HFFc6 (cell line): ENCODE measurements at regions not wholly inside any gene's neighbourhood (a gene's known extent, or its start where the extent isn't known, plus 50 kb on each side); places are given as distances from the start of the nearest gene placed in this dataset.

Experiments used
- DNase-seq: peaks from one replicate; pipeline ENCODE4 v3.0.0-alpha.2; 2018
- H3K27ac Mint-ChIP-seq: 2 replicates; pipeline ENCODE4 v1.8.0; 2020; ENCODE audit warnings: mild to moderate bottlenecking, mixed read lengths
- H3K27me3 Mint-ChIP-seq: 2 replicates; pipeline ENCODE4 v1.8.0; 2021; ENCODE audit warnings: mild to moderate bottlenecking, moderate library complexity, mixed read lengths; ENCODE audit not compliant: insufficient read depth
- H3K36me3 Mint-ChIP-seq: 2 replicates; pipeline ENCODE4 v1.8.0; 2021; ENCODE audit warnings: low read depth, mixed read lengths
- H3K4me1 Mint-ChIP-seq: 2 replicates; pipeline ENCODE4 v1.8.0; 2020; ENCODE audit warnings: low read depth, mixed read lengths
- H3K4me3 Mint-ChIP-seq: 2 replicates; pipeline ENCODE4 v1.8.0; 2020; ENCODE audit warnings: mild to moderate bottlenecking, moderate library complexity, mixed read lengths
- H3K9me3 Mint-ChIP-seq: 2 replicates; pipeline ENCODE4 v1.8.0; 2020; ENCODE audit warnings: mild to moderate bottlenecking, mixed read lengths
- CTCF ChIP-seq: fragments of 200-600 bp; sonication (generic); IDR thresholded peaks from 2 replicates; pipeline ENCODE4 v1.5.0; 2021; ENCODE audit warnings: antibody characterized with exemption, mild to moderate bottlenecking

GRCh38 chr17:72403713-72404209 lies 282.9 kb downstream of the SOX9 start:
- H3K9me3 Mint-ChIP-seq, result no peaks in the 10 kb centered on the region
- H3K36me3 Mint-ChIP-seq, result no peaks in the 10 kb centered on the region; the same call in 1 of the 2 replicates
- no peak for DNase-seq
- no peak for TF ChIP-seq CTCF
- peaks cover 65% of the 10 kb centered on the region for H3K4me1 Mint-ChIP-seq
- H3K27ac Mint-ChIP-seq, result peak overlapping the region; percentile 31
- no peak overlapping the region for H3K4me3 Mint-ChIP-seq
- H3K27me3 Mint-ChIP-seq, result no peaks in the 10 kb centered on the region

GRCh38 chr17:72404872-72405271 lies 284.1 kb downstream of the SOX9 start:
- Mint-ChIP-seq H3K27ac (peak overlapping the region; percentile 98), H3K4me3 (peak overlapping the region; percentile 57; the same call in 1 of the 2 replicates), H3K9me3 (no peaks in the 10 kb centered on the region), H3K27me3 (no peaks in the 10 kb centered on the region; the same call in 1 of the 2 replicates), H3K36me3 (no peaks in the 10 kb centered on the region; the same call in 1 of the 2 replicates), H3K4me1 (peaks cover 70% of the 10 kb centered on the region)
- DNase-seq, result peak; percentile 66
- TF ChIP-seq CTCF, result no peak

DNA sequence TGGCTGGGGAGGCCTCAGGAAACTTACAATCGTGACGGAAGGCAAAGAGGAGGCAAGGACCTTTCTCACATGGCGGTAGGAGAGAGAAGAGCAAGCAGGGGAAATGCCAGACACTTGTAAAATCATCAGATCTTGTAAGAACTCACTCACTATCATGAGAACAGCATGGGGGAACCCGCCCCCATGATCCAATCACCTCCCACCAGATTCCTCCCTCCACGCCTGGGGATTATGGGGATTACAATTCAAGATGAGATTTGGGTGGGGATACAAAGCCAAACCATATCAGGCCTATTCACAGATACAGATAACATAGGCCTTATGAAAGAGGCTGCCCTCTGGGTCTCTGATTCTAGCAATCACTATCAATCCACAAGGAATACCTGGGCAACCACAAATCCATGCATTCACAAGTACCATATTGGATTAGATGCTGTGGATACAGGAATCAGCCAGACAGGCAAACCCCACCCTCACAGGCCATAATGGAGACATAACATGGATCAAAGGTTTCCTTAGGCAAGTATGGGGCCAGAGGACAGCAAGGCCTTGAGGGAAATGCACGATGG lies 284.9 kb downstream of the SOX9 start:
- H3K9me3 Mint-ChIP-seq, result no peaks in the 10 kb centered on the region
- H3K36me3 Mint-ChIP-seq, result no peaks in the 10 kb centered on the region; the same call in 1 of the 2 replicates
- no peak for TF ChIP-seq CTCF
- H3K4me1 Mint-ChIP-seq, result peaks cover 64% of the 10 kb centered on the region
- H3K27ac Mint-ChIP-seq, result peak overlapping the region; percentile 98
- DNase-seq, result no peak
- no peaks in the 10 kb centered on the region; the same call in 1 of the 2 replicates for H3K27me3 Mint-ChIP-seq
- H3K4me3 Mint-ChIP-seq, result no peak overlapping the region

- Mint-ChIP-seq H3K27ac (peak overlapping the region; percentile 98), H3K27me3 (no peaks in the 10 kb centered on the region; the same call in 1 of the 2 replicates), H3K4me3 (peak overlapping the region; percentile 85), H3K36me3 (no peaks in the 10 kb centered on the region; the same call in 1 of the 2 replicates), H3K4me1 (peaks cover 65% of the 10 kb centered on the region), H3K9me3 (no peaks in the 10 kb centered on the region)
- no peak for TF ChIP-seq CTCF
- no peak for DNase-seq
Measured at GRCh38 chr17:72406498-72406897, 285.7 kb downstream of the SOX9 start.

DNA sequence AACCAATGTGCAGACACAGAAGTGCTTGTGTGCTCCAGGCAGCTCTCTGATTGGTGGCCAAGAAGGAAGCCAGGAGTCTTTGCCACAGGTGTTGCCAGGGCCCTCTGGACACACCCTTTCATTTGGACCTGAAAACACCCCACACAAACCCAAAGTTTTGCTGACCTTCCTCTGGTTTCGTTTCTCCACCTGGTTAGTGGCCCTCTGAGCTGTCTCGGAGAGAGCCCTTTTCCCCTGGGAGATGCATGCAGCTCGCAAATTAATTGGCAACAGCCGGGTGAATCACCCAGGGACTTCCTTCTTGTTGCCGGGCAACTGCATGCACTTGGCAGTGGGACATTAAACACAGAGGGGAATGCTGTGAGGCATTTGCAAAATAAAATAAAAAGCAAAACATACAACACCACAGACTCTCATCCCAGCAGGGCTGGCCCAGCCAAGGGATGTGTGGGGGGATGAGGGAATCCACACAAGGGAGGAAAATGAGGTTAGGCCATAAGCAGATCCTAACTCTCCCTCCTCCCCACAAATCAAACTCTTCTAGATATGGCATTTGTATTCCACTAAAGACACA lies 286.6 kb downstream of the SOX9 start:
- H3K27me3 Mint-ChIP-seq, result no peaks in the 10 kb centered on the region; the same call in 1 of the 2 replicates
- H3K9me3 Mint-ChIP-seq, result no peaks in the 10 kb centered on the region
- no peak for TF ChIP-seq CTCF
- peaks cover 66% of the 10 kb centered on the region for H3K4me1 Mint-ChIP-seq
- peak overlapping the region; percentile 98 for H3K27ac Mint-ChIP-seq
- DNase-seq, result peak; percentile 98
- H3K4me3 Mint-ChIP-seq, result peak overlapping the region; percentile 85
- H3K36me3 Mint-ChIP-seq, result no peaks in the 10 kb centered on the region; the same call in 1 of the 2 replicates
